Karpas-422 (cell line): ENCODE measurements at regions not wholly inside any gene's neighbourhood (a gene's known extent, or its start where the extent isn't known, plus 50 kb on each side); places are given as distances from the start of the nearest gene placed in this dataset.

ENCODE experiments used
- DNase-seq: peaks from one replicate; pipeline ENCODE4 v3.0.0-alpha.2; 2015
- H2AFZ ChIP-seq: fragments of 200-600 bp; sonication (generic); 2 replicates; pipeline ENCODE4 v1.6.1; 2014; ENCODE audit warnings: antibody characterized with exemption, low read length, mixed read lengths
- H3K27ac ChIP-seq: fragments of 200-600 bp; sonication (generic); 2 replicates; pipeline ENCODE4 v1.5.1; 2014; ENCODE audit warnings: mild to moderate bottlenecking, low read length, moderate library complexity
- H3K27me3 ChIP-seq: fragments of 200-600 bp; sonication (generic); 2 replicates; pipeline ENCODE4 v1.6.1; 2014; ENCODE audit warnings: low read length, mixed read lengths
- H3K36me3 ChIP-seq: fragments of 200-600 bp; sonication (generic); 2 replicates; pipeline ENCODE4 v1.6.1; 2014; ENCODE audit warnings: low read length, mixed read lengths; ENCODE audit not compliant: insufficient read depth
- H3K4me1 ChIP-seq: fragments of 200-600 bp; sonication (generic); 2 replicates; pipeline ENCODE4 v1.6.1; 2014; ENCODE audit warnings: mild to moderate bottlenecking, low read length, mixed read lengths
- H3K4me2 ChIP-seq: fragments of 200-600 bp; sonication (generic); 2 replicates; pipeline ENCODE4 v1.6.1; 2014; ENCODE audit warnings: low read length, low read depth, mild to moderate bottlenecking; ENCODE audit not compliant: poor library complexity, severe bottlenecking
- H3K4me3 ChIP-seq: fragments of 200-600 bp; sonication (generic); 2 replicates; pipeline ENCODE4 v1.5.1; 2014; ENCODE audit warnings: mild to moderate bottlenecking, antibody characterized with exemption, low read length, mixed read lengths
- H3K79me2 ChIP-seq: fragments of 200-600 bp; sonication (generic); 2 replicates; pipeline ENCODE4 v1.6.1; 2014; ENCODE audit warnings: mild to moderate bottlenecking, low read length, mixed read lengths
- H3K9ac ChIP-seq: fragments of 200-600 bp; sonication (generic); 2 replicates; pipeline ENCODE4 v1.6.0; 2014; ENCODE audit warnings: low read length
- H3K9me2 ChIP-seq: fragments of 200-600 bp; sonication (generic), shearing (Covaris generic); replicated peaks from 2 replicates; pipeline ENCODE4 v1.6.0; 2014; ENCODE audit warnings: mild to moderate bottlenecking, low read length, moderate library complexity; ENCODE audit not compliant: insufficient read depth
- H3K9me3 ChIP-seq: fragments of 300-700, 200-600 bp; sonication (generic); 2 replicates; pipeline ENCODE4 v1.6.1; 2014; ENCODE audit warnings: low read length, mixed read lengths
- H4K20me1 ChIP-seq: fragments of 200-600 bp; sonication (generic); 2 replicates; pipeline ENCODE4 v1.6.1; 2014; ENCODE audit warnings: mild to moderate bottlenecking, antibody characterized with exemption, low read length, low read depth; ENCODE audit not compliant: insufficient read depth

DNA sequence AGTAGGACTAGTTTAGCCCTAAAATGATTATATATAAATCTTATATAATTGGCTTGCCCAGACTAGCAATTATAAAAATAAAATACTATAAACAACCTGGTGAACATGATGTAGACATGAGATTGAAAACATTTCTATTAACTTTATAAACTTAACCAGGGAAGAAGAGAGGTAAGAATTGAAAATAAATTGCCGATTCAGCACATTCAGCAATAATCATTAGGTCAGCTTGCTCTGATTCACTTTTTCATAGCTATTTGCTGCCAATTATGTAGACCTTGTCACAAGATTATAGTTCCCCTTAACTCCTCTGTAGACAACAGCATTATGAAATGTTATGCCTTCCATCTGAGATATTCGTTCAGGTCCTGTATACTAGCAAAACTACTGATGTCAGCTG, 199.3 kb upstream of the CA10 start:
- Histone ChIP-seq H3K4me3 (no peak overlapping the region), H3K36me3 (no peaks in the 10 kb centered on the region), H3K4me1 (no peaks in the 10 kb centered on the region), H3K9me3 (peaks cover 32% of the 10 kb centered on the region), H2AFZ (no peak overlapping the region), H4K20me1 (no peaks in the 10 kb centered on the region), H3K4me2 (no peak overlapping the region), H3K9ac (no peak overlapping the region), H3K27me3 (no peaks in the 10 kb centered on the region), H3K27ac (no peak overlapping the region), H3K9me2 (no peaks in the 10 kb centered on the region), H3K79me2 (no peaks in the 10 kb centered on the region)
- no peak for DNase-seq

DNA sequence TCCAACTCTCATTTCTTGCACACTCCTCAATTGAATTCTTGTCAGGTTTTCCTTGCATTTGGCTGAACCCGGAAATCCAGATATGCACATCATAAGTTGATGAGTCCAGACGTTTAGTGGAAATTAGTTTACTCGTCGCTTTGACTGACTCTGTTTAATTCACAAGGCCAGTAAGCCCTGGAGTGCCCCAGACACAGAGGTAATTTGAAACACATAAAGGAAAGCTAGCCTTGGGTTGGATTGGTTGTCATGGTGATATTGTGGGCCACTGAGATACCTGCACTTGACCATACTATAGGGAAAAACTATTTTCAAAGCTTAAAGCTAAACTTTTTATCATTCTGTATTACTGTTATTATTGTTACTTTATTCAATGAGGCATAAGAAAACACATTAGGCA, 178.3 kb upstream of the CA10 start:
- Histone ChIP-seq H3K9me3 (peaks cover 4% of the 10 kb centered on the region; the same call in 1 of the 2 replicates), H3K4me3 (no peak overlapping the region), H3K27ac (no peak overlapping the region), H3K79me2 (no peaks in the 10 kb centered on the region), H3K27me3 (no peaks in the 10 kb centered on the region), H4K20me1 (no peaks in the 10 kb centered on the region), H2AFZ (no peak overlapping the region), H3K4me1 (no peaks in the 10 kb centered on the region), H3K4me2 (no peak overlapping the region), H3K36me3 (no peaks in the 10 kb centered on the region), H3K9me2 (0 out of 2 replicates have a peak, but pooled peaks cover 2% of the 10 kb centered on the region), H3K9ac (no peak overlapping the region)
- no peak for DNase-seq

DNA sequence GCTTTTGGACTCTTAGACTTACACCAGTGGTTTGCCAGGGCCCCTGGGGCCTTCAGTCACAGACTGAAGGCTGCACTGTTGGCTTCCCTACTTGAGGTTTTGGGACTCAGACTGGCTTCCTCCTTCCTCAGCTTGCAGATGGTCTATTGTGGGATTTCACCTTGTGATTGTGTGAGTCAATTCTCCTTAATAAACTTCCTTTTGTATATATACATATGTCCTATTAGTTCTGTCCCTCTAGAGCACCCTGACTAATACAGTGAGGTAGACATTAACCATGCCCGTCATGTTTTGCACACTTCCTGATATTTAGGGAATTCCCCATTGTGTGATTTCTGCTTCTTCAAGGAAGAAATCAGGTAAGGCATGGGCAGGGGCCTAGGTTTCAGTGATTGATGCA, 147.8 kb upstream of the CA10 start:
- Histone ChIP-seq H4K20me1 (no peaks in the 10 kb centered on the region), H3K4me2 (no peak overlapping the region), H3K36me3 (no peaks in the 10 kb centered on the region), H3K27ac (no peak overlapping the region), H3K9ac (no peak overlapping the region), H3K4me3 (no peak overlapping the region), H3K9me3 (peaks cover 19% of the 10 kb centered on the region), H3K79me2 (no peaks in the 10 kb centered on the region), H2AFZ (no peak overlapping the region), H3K4me1 (no peaks in the 10 kb centered on the region), H3K27me3 (no peaks in the 10 kb centered on the region), H3K9me2 (no peaks in the 10 kb centered on the region; the same call in 1 of the 2 replicates)
- no peak for DNase-seq

DNA sequence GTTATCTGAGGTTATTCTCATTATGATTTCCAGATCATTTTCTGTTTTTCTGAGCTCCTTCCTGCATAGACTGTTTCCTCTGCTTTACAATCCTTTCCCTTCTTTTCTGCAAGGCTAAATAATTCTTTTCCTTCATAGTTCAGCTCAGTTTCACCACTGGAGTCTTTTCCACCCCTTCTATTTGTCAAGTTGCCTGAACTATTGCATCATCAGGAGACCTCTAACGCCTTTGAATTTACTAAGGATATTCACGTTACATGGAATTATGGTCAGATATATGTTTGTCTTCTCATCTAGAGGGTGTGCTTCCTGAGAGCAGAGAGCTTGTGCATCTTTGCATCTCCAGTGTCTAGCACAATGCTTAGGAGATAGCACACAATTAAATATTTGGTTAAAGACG, 140.4 kb upstream of the CA10 start:
- H3K27me3 ChIP-seq: no peaks in the 10 kb centered on the region
- no peak overlapping the region for H3K9ac ChIP-seq
- H4K20me1 ChIP-seq: no peaks in the 10 kb centered on the region
- H2AFZ ChIP-seq: no peak overlapping the region
- no peak overlapping the region for H3K27ac ChIP-seq
- no peaks in the 10 kb centered on the region for H3K4me1 ChIP-seq
- H3K9me2 ChIP-seq: no peaks in the 10 kb centered on the region
- H3K4me2 ChIP-seq: no peak overlapping the region
- no peaks in the 10 kb centered on the region for H3K36me3 ChIP-seq
- DNase-seq: no peak
- peaks cover 4% of the 10 kb centered on the region; the same call in 1 of the 2 replicates for H3K9me3 ChIP-seq
- H3K4me3 ChIP-seq: no peak overlapping the region
- no peaks in the 10 kb centered on the region for H3K79me2 ChIP-seq

DNA sequence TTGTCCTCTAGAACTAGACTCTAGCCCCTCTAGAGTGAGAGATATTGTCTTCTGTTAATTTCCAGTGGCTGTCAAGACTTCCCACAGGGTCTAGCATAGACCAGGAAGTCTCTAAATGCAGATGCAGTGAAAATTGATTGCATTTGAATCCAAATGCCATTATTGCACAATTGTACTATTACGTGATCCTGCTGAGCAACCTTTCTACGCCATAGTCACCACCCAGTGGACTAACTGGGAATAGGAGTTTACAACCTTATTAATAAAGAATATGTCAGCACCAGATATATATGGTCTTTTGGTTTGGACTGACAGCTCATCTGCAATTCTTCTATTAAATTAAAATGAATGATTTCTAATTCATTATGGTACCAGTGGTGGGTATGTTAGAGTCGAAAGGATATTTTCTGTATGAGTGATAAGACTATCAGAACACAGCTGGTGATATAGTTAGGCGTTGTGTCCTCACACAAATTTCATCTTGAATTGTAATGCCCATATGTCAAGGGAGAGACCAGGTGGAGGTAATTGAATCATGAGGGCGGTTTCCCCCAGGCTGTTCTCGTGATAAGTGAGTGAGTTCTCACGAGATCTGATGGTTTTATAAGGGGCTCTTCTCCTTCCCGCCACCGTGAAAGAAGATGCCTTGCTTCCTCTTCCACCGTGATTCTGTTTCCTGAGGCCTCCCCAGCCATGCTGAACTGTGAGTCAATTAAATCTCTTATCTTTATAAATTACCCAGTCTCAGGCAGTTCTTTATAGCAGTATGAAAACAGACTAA, 138.9 kb upstream of the CA10 start:
- peaks cover 4% of the 10 kb centered on the region; the same call in 1 of the 2 replicates for H3K9me3 ChIP-seq
- H3K4me2 ChIP-seq: no peak overlapping the region
- no peak overlapping the region for H3K27ac ChIP-seq
- no peaks in the 10 kb centered on the region for H3K4me1 ChIP-seq
- H3K27me3 ChIP-seq: no peaks in the 10 kb centered on the region
- no peaks in the 10 kb centered on the region for H3K9me2 ChIP-seq
- peak; percentile 42 for DNase-seq
- no peaks in the 10 kb centered on the region for H3K36me3 ChIP-seq
- no peak overlapping the region for H3K9ac ChIP-seq
- no peaks in the 10 kb centered on the region for H3K79me2 ChIP-seq
- no peak overlapping the region for H2AFZ ChIP-seq
- H3K4me3 ChIP-seq: no peak overlapping the region
- H4K20me1 ChIP-seq: no peaks in the 10 kb centered on the region

DNA sequence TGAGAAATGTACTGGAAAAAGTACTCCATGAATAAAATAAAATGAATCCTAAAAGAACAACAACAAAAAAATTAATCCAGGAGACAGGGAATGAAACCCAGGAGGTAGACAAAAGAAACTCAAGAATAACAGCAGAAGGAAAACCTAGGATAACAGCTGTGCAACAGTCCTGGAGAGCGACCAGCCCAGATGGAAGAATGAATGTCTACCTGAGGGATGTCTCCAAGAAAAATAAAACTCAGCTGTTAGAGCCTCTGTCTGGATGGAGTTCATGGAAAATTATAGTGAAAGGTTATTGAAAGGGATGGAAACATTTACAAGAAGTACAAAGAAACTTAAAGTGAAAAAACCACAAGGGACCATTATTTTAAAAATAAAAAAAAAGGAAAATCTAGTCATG, 135.8 kb upstream of the CA10 start:
- Histone ChIP-seq H3K9me2 (no peaks in the 10 kb centered on the region), H3K27ac (no peak overlapping the region), H4K20me1 (no peaks in the 10 kb centered on the region), H3K9me3 (peaks cover 7% of the 10 kb centered on the region; the same call in 1 of the 2 replicates), H3K9ac (no peak overlapping the region), H2AFZ (no peak overlapping the region), H3K4me2 (no peak overlapping the region), H3K4me3 (no peak overlapping the region), H3K4me1 (no peaks in the 10 kb centered on the region), H3K36me3 (no peaks in the 10 kb centered on the region), H3K27me3 (no peaks in the 10 kb centered on the region), H3K79me2 (no peaks in the 10 kb centered on the region)
- DNase-seq: no peak

DNA sequence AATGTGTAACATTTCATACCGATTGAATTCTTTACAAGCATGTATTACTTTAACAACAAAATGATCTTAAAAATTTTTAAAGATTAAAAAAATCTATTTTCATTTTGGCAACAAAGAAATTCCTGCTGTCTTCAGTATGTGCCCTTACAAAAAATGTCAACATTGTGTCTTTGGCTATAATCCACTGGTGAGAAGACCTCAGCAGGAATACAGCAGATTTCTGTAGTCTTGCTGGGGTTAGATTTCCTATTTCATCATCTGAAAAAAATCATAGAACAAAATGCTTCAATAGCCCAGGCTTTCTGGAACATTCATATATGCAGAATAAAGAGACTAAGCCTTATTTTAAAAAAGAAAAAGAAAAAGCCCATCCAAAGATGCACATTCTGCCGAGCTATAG, 129.1 kb upstream of the CA10 start:
- no peak overlapping the region for H3K4me2 ChIP-seq
- no peaks in the 10 kb centered on the region for H3K4me1 ChIP-seq
- H3K9ac ChIP-seq: no peak overlapping the region
- no peaks in the 10 kb centered on the region for H3K27me3 ChIP-seq
- H4K20me1 ChIP-seq: no peaks in the 10 kb centered on the region
- no peak for DNase-seq
- no peaks in the 10 kb centered on the region for H3K36me3 ChIP-seq
- H3K27ac ChIP-seq: no peak overlapping the region
- H3K9me3 ChIP-seq: peaks cover 12% of the 10 kb centered on the region; the same call in 1 of the 2 replicates
- no peaks in the 10 kb centered on the region for H3K79me2 ChIP-seq
- no peaks in the 10 kb centered on the region for H3K9me2 ChIP-seq
- no peak overlapping the region for H3K4me3 ChIP-seq
- H2AFZ ChIP-seq: no peak overlapping the region

DNA sequence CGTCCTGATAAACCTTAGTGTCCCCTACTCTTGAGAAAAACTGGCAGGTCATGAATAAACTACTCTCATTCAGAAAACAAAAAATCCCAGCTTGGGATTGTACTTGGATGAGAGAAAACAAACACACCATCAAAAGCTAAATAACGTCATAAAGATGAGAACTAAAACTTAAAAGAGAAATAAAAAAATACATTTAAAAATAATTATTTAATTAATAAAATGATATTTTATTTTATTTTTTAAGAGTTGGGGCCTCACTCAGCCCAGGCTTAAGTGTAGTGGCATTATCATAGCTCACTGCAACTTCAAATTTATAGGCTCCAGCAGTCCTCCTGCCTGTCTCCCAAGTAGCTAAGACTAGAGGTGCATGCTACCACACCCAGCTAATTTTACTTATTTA, 125.4 kb upstream of the CA10 start:
- H3K9me3 ChIP-seq: peaks cover 9% of the 10 kb centered on the region; the same call in 1 of the 2 replicates
- no peaks in the 10 kb centered on the region for H4K20me1 ChIP-seq
- H3K27ac ChIP-seq: no peak overlapping the region
- no peak overlapping the region for H2AFZ ChIP-seq
- no peaks in the 10 kb centered on the region for H3K27me3 ChIP-seq
- no peaks in the 10 kb centered on the region for H3K9me2 ChIP-seq
- no peaks in the 10 kb centered on the region for H3K79me2 ChIP-seq
- no peak overlapping the region for H3K4me2 ChIP-seq
- H3K4me3 ChIP-seq: no peak overlapping the region
- no peaks in the 10 kb centered on the region for H3K4me1 ChIP-seq
- no peaks in the 10 kb centered on the region for H3K36me3 ChIP-seq
- DNase-seq: no peak
- no peak overlapping the region for H3K9ac ChIP-seq
